Glutamatergic neuron (in vitro differentiated cells): ENCODE measurements at regions not wholly inside any gene's neighbourhood (a gene's known extent, or its start where the extent isn't known, plus 50 kb on each side); places are given as distances from the start of the nearest gene placed in this dataset.
"Not testable (repeated sequence)": the region's sequence is repeated elsewhere in the genome, so short reads cannot be mapped to it uniquely, and the experiment has no call there.

Experiments used
- DNase-seq: peaks from one replicate; pipeline ENCODE4 v3.0.0; 2022
- H3K27ac Mint-ChIP-seq: one replicate; pipeline ENCODE4 v1.8.0; 2020; ENCODE audit warnings: mild to moderate bottlenecking, mixed read lengths, inconsistent platforms; ENCODE audit not compliant: unreplicated experiment
- H3K27me3 Mint-ChIP-seq: one replicate; pipeline ENCODE4 v1.8.0; 2020; ENCODE audit warnings: mild to moderate bottlenecking, moderate library complexity, mixed read lengths, inconsistent platforms; ENCODE audit not compliant: unreplicated experiment
- H3K36me3 Mint-ChIP-seq: one replicate; pipeline ENCODE4 v1.8.0; 2020; ENCODE audit warnings: mild to moderate bottlenecking, mixed read lengths, inconsistent platforms; ENCODE audit not compliant: unreplicated experiment
- H3K4me1 Mint-ChIP-seq: one replicate; pipeline ENCODE4 v1.8.0; 2020; ENCODE audit warnings: mild to moderate bottlenecking, low read depth, mixed read lengths, inconsistent platforms; ENCODE audit not compliant: unreplicated experiment
- H3K4me3 Mint-ChIP-seq: one replicate; pipeline ENCODE4 v1.8.0; 2020; ENCODE audit warnings: mild to moderate bottlenecking, mixed read lengths, inconsistent platforms; ENCODE audit not compliant: unreplicated experiment
- H3K9me3 Mint-ChIP-seq: one replicate; pipeline ENCODE4 v1.8.0; 2020; ENCODE audit warnings: mild to moderate bottlenecking, moderate library complexity, mixed read lengths, inconsistent platforms; ENCODE audit not compliant: unreplicated experiment
- TF ChIP-seq, protein P1 (sequence below): fragments of 200-600 bp; sonication (generic); IDR thresholded peaks from one replicate; pipeline ENCODE4 v1.5.0; 2021; ENCODE audit not compliant: partially characterized antibody, unreplicated experiment

DNA sequence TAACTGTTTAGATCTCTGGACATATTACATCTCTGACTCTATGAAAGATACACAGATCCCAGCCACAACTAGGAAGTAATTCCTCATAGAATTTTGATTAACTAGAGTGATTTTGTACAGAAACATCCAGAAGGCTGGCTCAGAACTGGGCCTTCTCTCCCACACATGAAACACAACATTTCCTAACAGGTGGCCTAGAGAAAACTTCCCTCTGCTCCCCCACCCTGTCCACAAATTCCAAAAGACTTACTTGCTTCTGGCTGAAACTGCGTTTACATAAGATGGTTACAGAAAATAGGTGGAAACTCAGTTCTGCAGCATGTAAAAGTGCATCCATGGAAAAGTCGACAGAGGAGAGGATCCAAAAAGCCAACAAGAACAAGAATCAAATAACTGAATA is 132.9 kb downstream of the FZD1 start:
- H3K9me3 Mint-ChIP-seq = peaks cover 3% of the 10 kb centered on the region
- no peak for DNase-seq
- peaks cover 2% of the 10 kb centered on the region for H3K27me3 Mint-ChIP-seq

DNA sequence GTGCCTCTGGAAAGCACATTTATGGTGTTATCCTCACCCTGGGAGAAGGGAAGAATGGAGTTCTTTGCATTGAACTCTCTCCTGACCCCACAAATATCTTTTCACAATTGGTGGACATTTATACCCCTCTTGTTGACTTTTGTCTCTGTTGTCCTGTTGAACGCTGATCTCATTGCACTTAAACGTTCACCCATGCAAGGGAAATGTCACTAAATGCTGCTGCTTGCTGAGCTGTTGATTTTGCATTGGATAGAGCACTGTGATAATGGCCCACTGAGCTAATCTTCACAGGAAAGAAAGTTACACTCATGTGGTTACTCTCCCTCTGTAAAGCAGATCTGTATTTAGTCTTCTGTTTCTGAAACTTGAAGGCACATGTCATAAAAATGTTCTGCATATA is 133.4 kb downstream of the FZD1 start:
- H3K36me3 Mint-ChIP-seq = peaks cover 10% of the 10 kb centered on the region
- no peak for DNase-seq
- H3K4me1 Mint-ChIP-seq = no peaks in the 10 kb centered on the region
- H3K4me3 Mint-ChIP-seq = no peak overlapping the region
- H3K27ac Mint-ChIP-seq = no peak overlapping the region
- peaks cover 3% of the 10 kb centered on the region for H3K9me3 Mint-ChIP-seq
- TF ChIP-seq, protein P1, sequence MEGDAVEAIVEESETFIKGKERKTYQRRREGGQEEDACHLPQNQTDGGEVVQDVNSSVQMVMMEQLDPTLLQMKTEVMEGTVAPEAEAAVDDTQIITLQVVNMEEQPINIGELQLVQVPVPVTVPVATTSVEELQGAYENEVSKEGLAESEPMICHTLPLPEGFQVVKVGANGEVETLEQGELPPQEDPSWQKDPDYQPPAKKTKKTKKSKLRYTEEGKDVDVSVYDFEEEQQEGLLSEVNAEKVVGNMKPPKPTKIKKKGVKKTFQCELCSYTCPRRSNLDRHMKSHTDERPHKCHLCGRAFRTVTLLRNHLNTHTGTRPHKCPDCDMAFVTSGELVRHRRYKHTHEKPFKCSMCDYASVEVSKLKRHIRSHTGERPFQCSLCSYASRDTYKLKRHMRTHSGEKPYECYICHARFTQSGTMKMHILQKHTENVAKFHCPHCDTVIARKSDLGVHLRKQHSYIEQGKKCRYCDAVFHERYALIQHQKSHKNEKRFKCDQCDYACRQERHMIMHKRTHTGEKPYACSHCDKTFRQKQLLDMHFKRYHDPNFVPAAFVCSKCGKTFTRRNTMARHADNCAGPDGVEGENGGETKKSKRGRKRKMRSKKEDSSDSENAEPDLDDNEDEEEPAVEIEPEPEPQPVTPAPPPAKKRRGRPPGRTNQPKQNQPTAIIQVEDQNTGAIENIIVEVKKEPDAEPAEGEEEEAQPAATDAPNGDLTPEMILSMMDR = no peak
- peaks cover 4% of the 10 kb centered on the region for H3K27me3 Mint-ChIP-seq

More for the DNA sequence above, 132.9 kb downstream of the FZD1 start:
- no peak overlapping the region for H3K27ac Mint-ChIP-seq
- TF ChIP-seq, protein P1 = no peak
- no peak overlapping the region for H3K4me3 Mint-ChIP-seq
- H3K4me1 Mint-ChIP-seq = no peaks in the 10 kb centered on the region
- H3K36me3 Mint-ChIP-seq = peaks cover 5% of the 10 kb centered on the region

DNA sequence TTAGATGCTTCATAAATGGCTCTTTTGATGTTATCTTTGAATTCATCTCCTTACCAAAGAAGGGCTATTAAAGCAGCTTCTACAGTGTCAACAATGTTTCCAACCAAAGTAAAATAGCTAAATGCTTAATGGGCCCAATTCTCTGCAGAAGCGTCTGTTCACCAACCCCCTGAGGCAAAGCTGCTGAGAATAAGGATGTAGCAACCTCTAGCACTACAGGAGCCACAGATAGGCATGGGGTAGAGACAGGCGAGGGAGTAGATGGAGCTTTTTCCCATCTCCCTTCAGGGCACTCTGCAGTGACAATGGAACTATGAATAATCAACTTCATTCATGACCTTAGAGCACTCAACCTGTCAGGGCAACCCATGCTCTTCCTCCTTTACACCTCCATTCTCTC is 134.1 kb downstream of the FZD1 start:
- Mint-ChIP-seq H3K27ac (no peak overlapping the region), H3K4me3 (no peak overlapping the region), H3K27me3 (peaks cover 2% of the 10 kb centered on the region), H3K4me1 (no peaks in the 10 kb centered on the region), H3K36me3 (peaks cover 10% of the 10 kb centered on the region), H3K9me3 (no peaks in the 10 kb centered on the region)
- DNase-seq = no peak
- TF ChIP-seq, protein P1 = no peak

DNA sequence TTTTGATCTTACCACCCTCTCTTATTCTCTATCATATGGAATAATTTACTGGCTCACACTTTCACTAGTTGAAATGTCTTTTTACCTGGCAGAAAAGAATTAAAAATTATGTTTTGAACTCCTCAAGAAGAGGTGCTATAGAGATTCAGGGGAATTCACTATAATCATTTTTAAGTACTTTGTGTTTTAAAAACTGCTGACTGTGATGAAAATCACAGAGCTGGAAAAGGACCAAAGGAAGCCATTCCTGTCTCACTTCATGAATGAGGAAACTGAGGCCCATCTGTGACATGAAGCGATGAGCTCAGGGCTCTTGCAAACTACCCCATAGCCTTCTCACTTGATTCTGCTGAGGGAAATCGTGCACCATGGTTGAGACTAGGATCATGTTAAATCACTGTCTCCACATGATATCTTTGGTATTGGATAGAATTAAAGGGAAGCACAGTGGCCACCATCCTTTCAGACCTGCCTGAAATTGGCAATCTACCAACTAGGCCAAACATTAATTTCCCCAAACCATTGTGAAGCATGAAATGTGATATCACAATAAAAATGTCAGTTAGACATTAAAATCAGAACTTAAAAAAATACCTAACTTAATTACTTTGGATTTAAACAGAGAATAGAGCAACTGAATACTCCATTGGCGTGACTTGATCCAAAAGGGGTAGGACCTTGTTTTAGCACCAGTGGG is 141.0 kb downstream of the FZD1 start:
- DNase-seq = no peak
- no peak overlapping the region for H3K4me3 Mint-ChIP-seq
- H3K27me3 Mint-ChIP-seq = peaks cover 2% of the 10 kb centered on the region
- no peak overlapping the region for H3K27ac Mint-ChIP-seq
- TF ChIP-seq, protein P1 = no peak
- H3K4me1 Mint-ChIP-seq = no peaks in the 10 kb centered on the region
- peaks cover 9% of the 10 kb centered on the region for H3K36me3 Mint-ChIP-seq
- H3K9me3 Mint-ChIP-seq = no peaks in the 10 kb centered on the region

DNA sequence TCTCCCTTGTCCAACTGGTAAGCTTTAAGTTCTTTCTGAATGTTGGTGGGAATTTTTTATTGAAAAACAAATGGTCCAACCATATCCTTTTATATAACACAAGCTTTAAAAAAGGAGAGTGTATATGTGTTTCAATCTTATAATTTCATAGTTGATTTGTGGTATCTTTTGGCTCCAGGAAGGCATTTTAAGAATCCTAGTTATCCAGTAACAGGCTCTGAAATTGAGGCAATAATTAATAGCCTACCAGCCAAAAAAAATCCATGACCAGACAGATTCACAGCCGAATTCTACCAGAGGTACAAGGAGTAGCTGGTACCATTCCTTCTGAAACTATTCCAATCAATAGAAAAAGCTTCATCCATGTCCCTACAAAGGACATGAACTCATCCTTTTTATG is 141.6 kb downstream of the FZD1 start:
- not testable (repeated sequence) for H3K4me3 Mint-ChIP-seq, H3K36me3 Mint-ChIP-seq, H3K9me3 Mint-ChIP-seq, H3K4me1 Mint-ChIP-seq, DNase-seq, H3K27ac Mint-ChIP-seq, H3K27me3 Mint-ChIP-seq
